Inferior parietal cortex (tissue), 1 donor: ENCODE measurements at regions not wholly inside any gene's neighbourhood (a gene's known extent, or its start where the extent isn't known, plus 50 kb on each side); places are given as distances from the start of the nearest gene placed in this dataset.
A peak's percentile ranks its signal among the peaks of the same experiment; 100 is the strongest.

Experiments
- DNase-seq: peaks from one replicate; pipeline ENCODE4 v3.0.0-alpha.2; 2016; ENCODE audit errors: extremely low spot score

- no peak for DNase-seq
Measured at GRCh38 chr11:45518141-45518832, 147.1 kb downstream of the CHST1 start.

- no peak for DNase-seq
Measured at GRCh38 chr11:45517171-45517770, 148.2 kb downstream of the CHST1 start.

- no peak for DNase-seq
Measured at GRCh38 chr11:45513821-45514340, 151.5 kb downstream of the CHST1 start.

- DNase-seq = no peak
Measured at GRCh38 chr11:45512471-45513148, 152.8 kb downstream of the CHST1 start.

- DNase-seq = no peak
Measured at GRCh38 chr11:45511566-45511965, 153.9 kb downstream of the CHST1 start.

GRCh38 chr11:45507916-45508315 is 157.5 kb downstream of the CHST1 start:
- DNase-seq = no peak

GRCh38 chr11:45503311-45503710 is 162.1 kb downstream of the CHST1 start:
- no peak for DNase-seq

- DNase-seq = no peak
Measured at GRCh38 chr11:45502226-45502545, 163.2 kb downstream of the CHST1 start.

GRCh38 chr11:45501392-45502225 is 163.8 kb downstream of the CHST1 start:
- no peak for DNase-seq

- DNase-seq = peak; percentile 13
Measured at GRCh38 chr11:45500451-45500850, 165.0 kb downstream of the CHST1 start.

GRCh38 chr11:45494738-45495137 is 170.7 kb downstream of the CHST1 start:
- no peak for DNase-seq

- DNase-seq = no peak
Measured at GRCh38 chr11:45489281-45489905, 176.0 kb downstream of the CHST1 start.

GRCh38 chr11:45486461-45486860 is 179.0 kb downstream of the CHST1 start:
- no peak for DNase-seq

- DNase-seq = no peak
Measured at GRCh38 chr11:45485070-45485707, 180.2 kb downstream of the CHST1 start.

- no peak for DNase-seq
Measured at GRCh38 chr11:45484326-45484883, 181.0 kb downstream of the CHST1 start.

GRCh38 chr11:45483416-45483815 is 182.0 kb downstream of the CHST1 start:
- DNase-seq = no peak

GRCh38 chr11:45482331-45482730 is 183.1 kb downstream of the CHST1 start:
- DNase-seq = no peak

GRCh38 chr11:45481026-45481425 is 184.4 kb downstream of the CHST1 start:
- DNase-seq = no peak

GRCh38 chr11:45477588-45477987 is 187.8 kb downstream of the CHST1 start:
- no peak for DNase-seq

- DNase-seq = no peak
Measured at GRCh38 chr11:45476126-45476525, 189.3 kb downstream of the CHST1 start.

GRCh38 chr11:45475173-45475572 is 189.0 kb upstream of the SYT13 start:
- no peak for DNase-seq
